Hepatocyte (in vitro differentiated cells): ENCODE measurements at regions not wholly inside any gene's neighbourhood (a gene's known extent, or its start where the extent isn't known, plus 50 kb on each side); places are given as distances from the start of the nearest gene placed in this dataset.

Source experiments
- DNase-seq: peaks from one replicate; pipeline ENCODE4 v3.0.0-alpha.2; 2016; ENCODE audit warnings: low spot score
- H2AFZ ChIP-seq: fragments of 200-600 bp; sonication (generic); 2 replicates; pipeline ENCODE4 v1.6.0; 2016; ENCODE audit warnings: antibody characterized with exemption, mild to moderate bottlenecking
- H3K27ac ChIP-seq: fragments of 200-600 bp; sonication (generic); 2 replicates; pipeline ENCODE4 v1.5.1; 2016; ENCODE audit warnings: mild to moderate bottlenecking
- H3K27me3 ChIP-seq: fragments of 200-600 bp; sonication (generic); 2 replicates; pipeline ENCODE4 v1.6.1; 2016
- H3K36me3 ChIP-seq: fragments of 200-600 bp; sonication (generic); replicated peaks from 2 replicates; pipeline ENCODE4 v1.5.1; 2016; ENCODE audit warnings: low read depth; ENCODE audit not compliant: insufficient read depth
- H3K4me1 ChIP-seq: fragments of 200-600 bp; sonication (generic); 2 replicates; pipeline ENCODE4 v1.5.1; 2016; ENCODE audit warnings: mild to moderate bottlenecking, moderate library complexity; ENCODE audit not compliant: insufficient read depth
- H3K4me2 ChIP-seq: fragments of 200-600 bp; sonication (generic); 2 replicates; pipeline ENCODE4 v1.6.0; 2016
- H3K4me3 ChIP-seq: fragments of 200-600 bp; sonication (generic); 2 replicates; pipeline ENCODE4 v1.5.1; 2016; ENCODE audit warnings: mild to moderate bottlenecking
- H3K79me2 ChIP-seq: fragments of 200-600 bp; sonication (generic); 2 replicates; pipeline ENCODE4 v1.6.0; 2017; ENCODE audit warnings: mild to moderate bottlenecking
- H3K9me2 ChIP-seq: fragments of 200-600 bp; sonication (generic); replicated peaks from 2 replicates; pipeline ENCODE4 v1.6.0; 2017; ENCODE audit warnings: mild to moderate bottlenecking; ENCODE audit not compliant: insufficient read depth
- H3K9me3 ChIP-seq: fragments of 200-600 bp; sonication (generic); 2 replicates; pipeline ENCODE4 v1.5.1; 2016; ENCODE audit warnings: low read depth, mild to moderate bottlenecking
- H4K20me1 ChIP-seq: fragments of 200-600 bp; sonication (generic); 2 replicates; pipeline ENCODE4 v1.6.0; 2016; ENCODE audit warnings: mild to moderate bottlenecking; ENCODE audit not compliant: insufficient read depth, poor library complexity, severe bottlenecking
- CTCF ChIP-seq: fragments of 200-600 bp; sonication (generic); IDR thresholded peaks from 2 replicates; pipeline ENCODE4 v1.5.1; 2016; ENCODE audit warnings: antibody characterized with exemption, mild to moderate bottlenecking; ENCODE audit not compliant: poor library complexity
- EZH2 ChIP-seq: fragments of 200-600 bp; sonication (generic); IDR thresholded peaks from 2 replicates; pipeline ENCODE4 v1.6.1; 2016; ENCODE audit warnings: antibody characterized with exemption, mild to moderate bottlenecking, borderline replicate concordance
- EZH2phosphoT487 ChIP-seq: fragments of 200-600 bp; sonication (generic); IDR thresholded peaks from one replicate; pipeline ENCODE4 v1.6.1; 2018; ENCODE audit warnings: antibody characterized with exemption, mild to moderate bottlenecking, low read depth, moderate library complexity; ENCODE audit not compliant: unreplicated experiment, severe bottlenecking
- WGBS: methylation state at CpG from one replicate; pipeline ENCODE4 v1.1.6; 2016; ENCODE audit warnings: low lambda C conversion rate; ENCODE audit errors: missing lambda C conversion rate; 5-methylcytosine and 5-hydroxymethylcytosine counted together

DNA sequence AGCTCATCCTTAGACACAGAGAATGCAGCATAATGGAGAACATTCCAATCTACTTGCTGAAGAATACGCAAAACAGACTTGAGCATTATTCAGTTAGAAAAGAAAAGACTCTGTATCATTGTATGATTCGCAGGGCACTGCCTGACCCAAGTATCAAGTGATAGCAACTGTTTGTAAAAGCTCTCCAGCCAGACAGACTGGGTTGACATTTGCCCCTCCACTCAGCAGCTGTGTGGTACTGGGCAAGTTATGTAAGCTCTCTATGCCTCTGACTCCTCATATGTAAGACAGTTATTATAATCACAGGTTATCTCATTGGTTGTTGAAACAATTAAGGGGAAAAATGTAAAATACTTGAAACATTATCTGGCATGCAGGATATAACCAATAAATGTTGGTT is 505.0 kb downstream of the ELAVL2 start:
- no peaks in the 10 kb centered on the region for H3K36me3 ChIP-seq
- H3K4me3 ChIP-seq: no peak overlapping the region
- peaks cover 5% of the 10 kb centered on the region for H3K4me1 ChIP-seq
- no peaks in the 10 kb centered on the region for H3K27me3 ChIP-seq
- no peaks in the 10 kb centered on the region for H3K9me2 ChIP-seq
- DNase-seq: no peak
- no peaks in the 10 kb centered on the region for H4K20me1 ChIP-seq
- no peaks in the 10 kb centered on the region for H3K79me2 ChIP-seq
- H3K4me2 ChIP-seq: no peak overlapping the region
- 61% methylated on average over 2 of the region's 2 CpGs for WGBS
- no peak overlapping the region for H2AFZ ChIP-seq
- H3K27ac ChIP-seq: no peak overlapping the region
- no peaks in the 10 kb centered on the region for H3K9me3 ChIP-seq
- TF ChIP-seq EZH2phosphoT487 (no peak), CTCF (no peak), EZH2 (no peak)

GRCh38 chr9:23322392-23322791 is 503.6 kb downstream of the ELAVL2 start:
- Histone ChIP-seq H2AFZ (no peak overlapping the region), H3K4me1 (peaks cover 5% of the 10 kb centered on the region), H3K79me2 (no peaks in the 10 kb centered on the region), H3K4me3 (no peak overlapping the region), H3K27me3 (no peaks in the 10 kb centered on the region), H3K4me2 (no peak overlapping the region), H4K20me1 (no peaks in the 10 kb centered on the region), H3K9me2 (no peaks in the 10 kb centered on the region), H3K9me3 (no peaks in the 10 kb centered on the region), H3K36me3 (no peaks in the 10 kb centered on the region), H3K27ac (no peak overlapping the region)
- peak; percentile 38 for DNase-seq
- no peak for TF ChIP-seq EZH2
- peak; percentile 41 for TF ChIP-seq CTCF
- 50% methylated on average over 4 of the region's 4 CpGs for WGBS

- H3K4me1 ChIP-seq: peaks cover 5% of the 10 kb centered on the region
- TF ChIP-seq EZH2 (no peak), CTCF (no peak), EZH2phosphoT487 (no peak)
These were observed 501.5 kb downstream of the ELAVL2 start for GRCh38 chr9:23324511-23324910.

GRCh38 chr9:23326597-23326996 is 499.4 kb downstream of the ELAVL2 start:
- no peaks in the 10 kb centered on the region for H4K20me1 ChIP-seq

More at GRCh38 chr9:23324511-23324910, 501.5 kb downstream of the ELAVL2 start:
- no peaks in the 10 kb centered on the region for H3K27me3 ChIP-seq
- H4K20me1 ChIP-seq: no peaks in the 10 kb centered on the region
- H3K27ac ChIP-seq: no peak overlapping the region
- no peaks in the 10 kb centered on the region for H3K79me2 ChIP-seq
- H3K4me3 ChIP-seq: no peak overlapping the region
- H2AFZ ChIP-seq: no peak overlapping the region
- H3K36me3 ChIP-seq: no peaks in the 10 kb centered on the region
- no peak for DNase-seq
- WGBS: 65% methylated on average over 4 of the region's 4 CpGs
- no peaks in the 10 kb centered on the region for H3K9me3 ChIP-seq
- H3K4me2 ChIP-seq: no peak overlapping the region
- H3K9me2 ChIP-seq: no peaks in the 10 kb centered on the region

More at GRCh38 chr9:23326597-23326996, 499.4 kb downstream of the ELAVL2 start:
- no peak overlapping the region for H3K4me2 ChIP-seq
- H3K4me1 ChIP-seq: no peaks in the 10 kb centered on the region
- no peak overlapping the region for H2AFZ ChIP-seq
- no peaks in the 10 kb centered on the region for H3K36me3 ChIP-seq
- no peak for TF ChIP-seq CTCF
- DNase-seq: no peak
- no peak overlapping the region for H3K4me3 ChIP-seq
- no peaks in the 10 kb centered on the region for H3K9me3 ChIP-seq
- H3K27me3 ChIP-seq: no peaks in the 10 kb centered on the region
- WGBS: 86% methylated on average over 3 of the region's 3 CpGs
- H3K27ac ChIP-seq: no peak overlapping the region
- no peaks in the 10 kb centered on the region for H3K79me2 ChIP-seq
- H3K9me2 ChIP-seq: no peaks in the 10 kb centered on the region
